Chondrocyte (in vitro differentiated cells): ENCODE measurements at regions not wholly inside any gene's neighbourhood (a gene's known extent, or its start where the extent isn't known, plus 50 kb on each side); places are given as distances from the start of the nearest gene placed in this dataset.

Experiments used
- DNase-seq: peaks from one replicate; pipeline ENCODE4 v3.0.0; 2021; ENCODE audit warnings: mixed read lengths, low spot score
- H3K27ac Mint-ChIP-seq: one replicate; pipeline ENCODE4 v1.8.0; 2021; ENCODE audit warnings: mild to moderate bottlenecking, moderate library complexity, mixed read lengths; ENCODE audit not compliant: unreplicated experiment
- H3K27me3 Mint-ChIP-seq: 2 replicates; pipeline ENCODE4 v1.8.0; 2021; ENCODE audit warnings: low read depth, mixed read lengths
- H3K36me3 Mint-ChIP-seq: 2 replicates; pipeline ENCODE4 v1.8.0; 2021; ENCODE audit warnings: low read depth, mixed read lengths
- H3K4me1 Mint-ChIP-seq: 2 replicates; pipeline ENCODE4 v1.8.0; 2021; ENCODE audit warnings: low read depth, mild to moderate bottlenecking, mixed read lengths
- H3K4me3 Mint-ChIP-seq: one replicate; pipeline ENCODE4 v1.8.0; 2021; ENCODE audit warnings: mild to moderate bottlenecking, moderate library complexity, mixed read lengths; ENCODE audit not compliant: unreplicated experiment
- H3K9me3 Mint-ChIP-seq: 2 replicates; pipeline ENCODE4 v1.8.0; 2021; ENCODE audit warnings: low read depth, mixed read lengths
- CTCF ChIP-seq: fragments of 200-600 bp; sonication (generic); IDR thresholded peaks from 2 replicates; pipeline ENCODE4 v1.5.0; 2021; ENCODE audit warnings: antibody characterized with exemption, mild to moderate bottlenecking, moderate library complexity

GRCh38 chr13:90453342-90453741, 894.1 kb upstream of the MIR17HG start:
- H3K27me3 Mint-ChIP-seq, result no peaks in the 10 kb centered on the region
- no peaks in the 10 kb centered on the region for H3K9me3 Mint-ChIP-seq
- no peaks in the 10 kb centered on the region for H3K36me3 Mint-ChIP-seq
- H3K4me1 Mint-ChIP-seq, result peaks cover 7% of the 10 kb centered on the region
- H3K4me3 Mint-ChIP-seq, result no peak overlapping the region
- TF ChIP-seq CTCF, result no peak
- DNase-seq, result no peak
- H3K27ac Mint-ChIP-seq, result no peak overlapping the region

DNA sequence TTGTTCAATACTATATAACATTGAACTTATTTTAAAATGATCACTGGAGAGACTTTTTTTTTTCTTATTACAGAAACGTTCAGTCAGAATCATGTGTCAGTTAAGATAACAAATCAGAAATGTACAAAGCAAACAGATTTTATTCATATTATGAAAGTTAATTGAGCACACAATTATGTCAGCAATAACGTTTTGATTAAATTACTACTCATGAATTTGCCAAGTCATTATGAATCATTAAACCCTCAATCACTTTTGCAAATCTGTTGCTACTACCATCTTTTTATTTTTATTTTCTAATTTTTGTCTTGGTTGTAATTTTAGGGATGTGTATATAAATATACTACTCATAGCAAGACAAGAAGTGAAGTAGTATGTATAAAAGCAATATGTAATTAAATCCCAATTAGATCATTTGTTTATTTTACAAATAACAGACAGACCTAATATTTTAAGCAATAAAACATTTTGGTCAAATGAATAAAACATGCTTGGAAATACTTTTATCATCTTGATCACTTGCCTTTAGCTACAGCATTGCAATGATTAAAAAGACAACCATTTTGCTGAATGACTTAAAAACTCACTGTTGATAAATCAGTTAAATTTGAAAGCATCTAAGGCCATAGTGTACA, 893.4 kb upstream of the MIR17HG start:
- Mint-ChIP-seq H3K4me1 (peaks cover 3% of the 10 kb centered on the region), H3K36me3 (no peaks in the 10 kb centered on the region), H3K9me3 (no peaks in the 10 kb centered on the region), H3K4me3 (no peak overlapping the region), H3K27ac (no peak overlapping the region), H3K27me3 (no peaks in the 10 kb centered on the region)
- no peak for TF ChIP-seq CTCF
- no peak for DNase-seq

DNA sequence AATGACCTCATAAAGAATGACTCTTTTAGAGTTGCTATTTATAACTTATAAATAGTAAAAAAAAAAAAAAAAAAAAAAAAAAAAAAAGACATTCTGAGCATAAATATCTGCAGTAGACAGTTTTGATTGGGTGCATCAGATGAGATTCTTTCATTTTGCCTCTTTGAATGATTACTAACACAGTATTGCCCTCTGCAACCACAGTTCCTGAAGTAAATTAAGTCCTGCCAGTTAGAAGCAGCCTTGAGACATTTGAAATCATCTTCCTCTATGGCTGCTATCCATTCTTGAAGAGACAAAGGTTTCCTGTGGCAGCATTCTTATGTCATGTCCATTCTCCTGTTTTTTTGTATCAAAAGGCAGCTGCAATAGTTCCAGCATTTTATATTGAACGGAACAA, 892.4 kb upstream of the MIR17HG start:
- H3K36me3 Mint-ChIP-seq, result no peaks in the 10 kb centered on the region
- H3K4me1 Mint-ChIP-seq, result peaks cover 3% of the 10 kb centered on the region
- no peak for TF ChIP-seq CTCF
- no peak overlapping the region for H3K27ac Mint-ChIP-seq
- H3K4me3 Mint-ChIP-seq, result no peak overlapping the region
- no peak for DNase-seq
- H3K9me3 Mint-ChIP-seq, result no peaks in the 10 kb centered on the region
- no peaks in the 10 kb centered on the region for H3K27me3 Mint-ChIP-seq

DNA sequence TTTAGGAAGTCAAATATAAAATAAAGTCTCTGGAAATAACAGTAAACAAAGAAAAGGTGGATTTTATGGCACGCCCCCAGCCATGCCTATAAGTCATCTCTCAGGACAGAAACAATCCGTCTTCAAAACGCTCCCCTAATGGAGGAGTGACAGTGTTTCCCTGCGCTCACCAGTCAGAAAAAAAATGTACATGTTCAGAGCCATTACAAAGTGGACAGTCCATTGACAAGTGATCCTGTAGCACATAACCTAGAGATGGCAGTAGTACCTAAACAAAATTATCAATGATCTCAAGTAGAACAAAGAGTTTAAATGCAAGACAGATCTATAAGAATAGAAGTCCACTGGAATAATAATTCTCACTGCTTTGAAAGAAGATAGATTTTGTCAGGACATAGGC, 891.7 kb upstream of the MIR17HG start:
- Mint-ChIP-seq H3K4me3 (no peak overlapping the region), H3K27ac (no peak overlapping the region), H3K4me1 (peaks cover 3% of the 10 kb centered on the region), H3K36me3 (no peaks in the 10 kb centered on the region), H3K27me3 (no peaks in the 10 kb centered on the region), H3K9me3 (no peaks in the 10 kb centered on the region)
- TF ChIP-seq CTCF, result peak; percentile 34
- no peak for DNase-seq

DNA sequence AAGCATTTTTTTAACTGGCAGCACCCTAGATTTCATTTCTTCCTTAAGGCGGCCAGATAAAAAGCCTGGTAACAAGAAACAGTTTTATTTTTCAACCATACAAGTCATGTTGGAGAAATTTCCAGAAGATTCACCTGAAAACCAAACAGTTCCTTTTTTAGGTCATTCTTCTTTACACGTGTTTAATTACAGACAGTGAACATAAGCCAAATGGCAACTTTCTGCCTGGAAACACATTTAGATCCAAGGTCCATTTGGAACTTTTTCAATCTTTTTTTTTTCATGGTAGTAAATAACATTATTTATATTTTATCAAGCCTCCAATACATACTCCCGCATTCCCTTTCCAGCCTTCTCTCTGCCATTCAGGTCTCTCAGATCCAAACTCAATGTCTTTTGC, 886.1 kb upstream of the MIR17HG start:
- Mint-ChIP-seq H3K36me3 (no peaks in the 10 kb centered on the region), H3K27ac (no peak overlapping the region), H3K4me3 (no peak overlapping the region), H3K9me3 (no peaks in the 10 kb centered on the region), H3K27me3 (no peaks in the 10 kb centered on the region), H3K4me1 (peaks cover 3% of the 10 kb centered on the region)
- no peak for DNase-seq
- TF ChIP-seq CTCF, result no peak
